Esophagus squamous epithelium (tissue), 4 donors: ENCODE measurements at regions not wholly inside any gene's neighbourhood (a gene's known extent, or its start where the extent isn't known, plus 50 kb on each side); places are given as distances from the start of the nearest gene placed in this dataset.

ENCODE experiments used
- POLR2A ChIP-seq, 4 donors: fragments of 450-650 bp; IDR thresholded peaks; one replicate each; pipeline ENCODE4 v1.6.1; 2017; ENCODE audit warnings: antibody characterized with exemption in 4 of 4, mild to moderate bottlenecking in 4 of 4, moderate library complexity in 3 of 4
- TF ChIP-seq, protein P1 (sequence below), 6 experiments: fragments of 450-650 bp in 4 of 6; fragments of 200-600 bp in 2 of 6; sonication (generic) in 2 of 6; IDR thresholded peaks; one replicate each; pipeline ENCODE4 v1.5.1; 2016 to 2019; ENCODE audit warnings: antibody characterized with exemption in 6 of 6, mild to moderate bottlenecking in 4 of 6, moderate library complexity in 4 of 6

DNA sequence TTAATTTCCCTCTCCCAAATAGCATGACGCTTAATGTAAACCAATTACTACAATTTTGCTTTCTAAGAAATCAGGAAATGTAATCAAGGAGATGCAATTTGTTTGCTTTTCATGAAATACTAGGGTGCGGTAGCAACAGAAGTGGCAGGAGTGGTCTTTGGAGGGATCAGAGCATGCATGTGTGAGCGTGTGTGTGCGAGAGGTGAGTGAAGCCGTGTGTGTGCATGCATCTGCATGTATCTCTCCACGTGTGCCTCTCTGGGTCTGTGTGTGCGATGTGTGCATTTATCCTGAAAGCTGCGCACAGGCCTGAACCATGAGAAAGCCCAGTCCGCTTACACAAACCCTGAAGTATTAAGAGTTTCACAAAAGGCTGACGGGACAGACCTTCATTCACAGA, 249.8 kb upstream of the C1orf174 start:
- TF ChIP-seq, protein P1, sequence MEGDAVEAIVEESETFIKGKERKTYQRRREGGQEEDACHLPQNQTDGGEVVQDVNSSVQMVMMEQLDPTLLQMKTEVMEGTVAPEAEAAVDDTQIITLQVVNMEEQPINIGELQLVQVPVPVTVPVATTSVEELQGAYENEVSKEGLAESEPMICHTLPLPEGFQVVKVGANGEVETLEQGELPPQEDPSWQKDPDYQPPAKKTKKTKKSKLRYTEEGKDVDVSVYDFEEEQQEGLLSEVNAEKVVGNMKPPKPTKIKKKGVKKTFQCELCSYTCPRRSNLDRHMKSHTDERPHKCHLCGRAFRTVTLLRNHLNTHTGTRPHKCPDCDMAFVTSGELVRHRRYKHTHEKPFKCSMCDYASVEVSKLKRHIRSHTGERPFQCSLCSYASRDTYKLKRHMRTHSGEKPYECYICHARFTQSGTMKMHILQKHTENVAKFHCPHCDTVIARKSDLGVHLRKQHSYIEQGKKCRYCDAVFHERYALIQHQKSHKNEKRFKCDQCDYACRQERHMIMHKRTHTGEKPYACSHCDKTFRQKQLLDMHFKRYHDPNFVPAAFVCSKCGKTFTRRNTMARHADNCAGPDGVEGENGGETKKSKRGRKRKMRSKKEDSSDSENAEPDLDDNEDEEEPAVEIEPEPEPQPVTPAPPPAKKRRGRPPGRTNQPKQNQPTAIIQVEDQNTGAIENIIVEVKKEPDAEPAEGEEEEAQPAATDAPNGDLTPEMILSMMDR (IDR thresholded peaks at IDR 0.05), result no peak
- no peak for TF ChIP-seq POLR2A (IDR thresholded peaks at IDR 0.05)
